GM18951 (cell line): ENCODE measurements at regions not wholly inside any gene's neighbourhood (a gene's known extent, or its start where the extent isn't known, plus 50 kb on each side); places are given as distances from the start of the nearest gene placed in this dataset.
"Not testable (repeated sequence)": the region's sequence is repeated elsewhere in the genome, so short reads cannot be mapped to it uniquely, and the experiment has no call there.

Experiments
- POLR2A ChIP-seq: IDR thresholded peaks from 4 replicates; pipeline ENCODE4 v1.6.1; 2011; ENCODE audit warnings: mild to moderate bottlenecking; ENCODE audit not compliant: insufficient read length, insufficient read depth; ENCODE audit errors: extremely low read depth
- in situ Hi-C: fragments of 300-500 bp; cut with MboI; formaldehyde crosslinking; loops from one replicate; pipeline ENCODE4 v1.12.0; 2022; ENCODE audit warnings: low sequenced_read_pairs, mixed read lengths, inconsistent platforms; ENCODE audit not compliant: unreplicated experiment

GRCh38 chr17:43308999-43309398 lies 75.2 kb upstream of the RNU2-1 start:
- TF ChIP-seq POLR2A = no peak
- in situ Hi-C loops = loop anchor here (25.0 kb wide), 1 partner anchor 272 kb away; the partner anchor contains the start of gene RND2

DNA sequence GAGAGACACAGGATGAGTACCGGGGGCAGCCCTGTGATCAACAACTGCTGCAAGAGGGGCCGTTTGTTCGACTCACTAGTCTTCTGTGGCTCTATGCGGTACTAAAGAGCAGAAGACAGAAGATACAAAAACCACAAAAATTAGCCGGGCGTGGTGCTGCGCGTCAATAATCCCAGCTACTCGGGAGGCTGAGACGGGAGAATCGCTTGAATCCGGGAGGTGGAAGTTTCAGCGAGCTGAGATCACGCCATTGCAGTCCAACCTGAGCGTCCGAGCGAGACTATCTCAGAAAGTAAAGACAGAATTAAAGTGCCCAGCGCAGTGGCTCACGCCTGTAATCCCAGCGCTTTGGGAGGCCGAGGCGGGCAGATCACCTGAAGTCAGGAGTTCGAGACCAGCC lies 71.0 kb upstream of the RNU2-1 start:
- in situ Hi-C loops = loop anchor here (25.0 kb wide), 1 partner anchor 267 kb away; the partner anchor contains the start of gene RND2

DNA sequence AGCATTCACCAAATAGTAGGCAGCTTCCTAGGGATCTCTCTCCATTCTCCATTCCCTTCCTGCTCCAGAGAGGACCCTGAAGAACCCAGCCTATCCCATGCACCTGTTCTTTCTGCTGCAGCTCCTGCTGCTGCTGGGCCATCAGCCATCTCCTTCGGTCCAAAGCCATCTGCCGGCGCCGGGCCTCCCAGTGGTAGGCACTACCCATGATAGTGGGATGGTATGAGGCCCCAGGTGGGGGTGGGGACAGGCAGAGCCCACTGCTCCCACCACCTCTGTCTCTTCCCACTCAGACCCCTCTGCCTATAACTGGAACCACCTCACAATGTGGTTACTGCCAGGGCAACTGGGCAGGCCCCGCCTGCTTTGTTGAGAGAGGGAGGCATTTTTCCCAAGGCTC lies 69.3 kb upstream of the RNU2-1 start:
- in situ Hi-C loops = loop anchor here (25.0 kb wide), 1 partner anchor 266 kb away; the partner anchor contains the start of gene RND2

- in situ Hi-C loops = loop anchor here (25.0 kb wide), 1 partner anchor 262 kb away; the partner anchor contains the start of gene RND2
Measured at GRCh38 chr17:43299300-43300076, 65.7 kb upstream of the RNU2-1 start.

DNA sequence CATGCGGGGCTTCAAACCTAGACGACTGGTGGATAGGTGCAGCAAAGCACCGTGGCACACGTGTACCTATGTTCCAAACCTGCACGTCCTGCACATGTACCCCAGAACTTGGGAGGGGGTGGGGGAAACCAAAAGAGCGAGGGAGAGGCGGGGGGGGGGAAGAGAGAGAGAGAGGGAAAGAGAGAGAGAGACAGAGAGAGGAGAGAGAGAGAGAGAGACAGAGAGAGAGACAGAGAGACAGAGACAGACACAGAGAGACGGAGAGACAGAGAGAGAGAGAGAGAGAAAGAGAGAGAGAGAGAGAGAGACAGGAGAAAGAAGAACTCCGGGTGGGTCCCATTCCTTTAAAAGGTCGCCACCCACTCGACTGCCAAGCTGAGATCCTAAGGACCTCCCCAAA lies 55.9 kb upstream of the RNU2-1 start:
- in situ Hi-C loops = not testable (repeated sequence)

- in situ Hi-C loops = not testable (repeated sequence)
Measured at GRCh38 chr17:43283606-43284005, 49.8 kb upstream of the RNU2-1 start.
